T-helper 1 cell (primary cell): ENCODE measurements at regions not wholly inside any gene's neighbourhood (a gene's known extent, or its start where the extent isn't known, plus 50 kb on each side); places are given as distances from the start of the nearest gene placed in this dataset.
"Not testable (repeated sequence)": the region's sequence is repeated elsewhere in the genome, so short reads cannot be mapped to it uniquely, and the experiment has no call there.

ENCODE experiments used
- DNase-seq, 5 donors: peaks; one replicate each; pipeline ENCODE4 v3.0.0-alpha.2; 2012 to 2020

DNA sequence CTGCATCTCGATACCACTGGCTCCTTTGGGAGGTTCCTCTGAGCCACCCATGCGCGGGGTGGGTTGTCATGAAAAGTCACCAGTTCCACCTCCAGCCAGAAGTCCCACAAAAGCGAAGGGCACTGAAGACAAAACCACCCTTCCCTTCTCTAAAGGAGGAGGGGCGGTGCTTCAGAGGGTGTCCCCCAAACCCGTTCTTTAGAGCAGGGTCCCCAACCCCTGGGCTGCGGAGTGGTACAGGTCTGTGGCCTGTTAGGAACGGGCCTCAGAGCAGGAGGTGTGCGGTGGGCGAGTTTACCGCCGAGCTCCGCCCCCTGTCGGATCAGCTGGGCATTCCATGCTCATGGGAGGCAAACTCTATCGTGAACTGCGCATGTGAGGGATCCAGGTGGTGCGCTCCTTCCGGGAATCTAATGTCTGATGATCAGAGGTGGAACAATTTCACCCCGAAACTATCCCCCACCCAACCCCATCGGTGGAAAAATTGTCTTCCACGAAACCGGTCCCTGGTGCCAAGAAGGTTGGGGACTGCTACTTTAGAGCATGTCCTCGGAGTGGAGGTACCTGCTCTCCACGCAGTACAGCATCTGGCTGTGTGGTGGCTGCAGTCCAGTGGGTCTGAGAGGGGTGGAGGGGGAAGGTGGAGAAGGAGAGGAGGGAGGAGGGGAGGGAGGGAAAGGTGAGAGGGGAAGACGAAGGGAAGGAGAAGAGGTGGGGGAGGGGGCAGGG, 72.9 kb upstream of the SEPTIN5 start:
- DNase-seq, result no peak

- DNase-seq, result no peak
Measured at GRCh38 chr22:19641983-19642451, 72.3 kb upstream of the SEPTIN5 start.

GRCh38 chr22:19643448-19644313, 70.6 kb upstream of the SEPTIN5 start:
- DNase-seq, result no peak

- no peak for DNase-seq
Measured at GRCh38 chr22:19644314-19645223, 69.7 kb upstream of the SEPTIN5 start.

- DNase-seq, result no peak
Measured at GRCh38 chr22:19645391-19645790, 68.9 kb upstream of the SEPTIN5 start.

- no peak for DNase-seq
Measured at GRCh38 chr22:19645905-19646304, 68.4 kb upstream of the SEPTIN5 start.

DNA sequence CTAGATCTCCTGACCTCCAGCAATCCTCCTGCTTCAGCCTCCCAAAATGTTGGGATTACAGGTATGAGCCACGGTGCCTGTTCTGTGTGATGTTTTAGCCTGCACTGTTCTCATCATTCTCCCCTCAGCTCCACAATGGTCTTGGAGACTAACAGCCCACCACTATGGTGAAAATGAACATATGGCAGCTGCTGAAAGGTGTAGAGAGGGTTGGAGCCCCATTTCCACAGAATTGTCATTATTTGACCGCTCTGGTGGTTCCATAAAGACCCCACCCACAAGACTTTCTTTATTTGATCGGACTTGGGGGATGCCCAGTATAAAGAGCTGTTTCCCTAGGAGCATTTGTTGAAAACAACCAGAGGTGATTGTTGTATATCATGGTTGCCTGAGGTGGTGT, 67.9 kb upstream of the SEPTIN5 start:
- DNase-seq, result no peak

DNA sequence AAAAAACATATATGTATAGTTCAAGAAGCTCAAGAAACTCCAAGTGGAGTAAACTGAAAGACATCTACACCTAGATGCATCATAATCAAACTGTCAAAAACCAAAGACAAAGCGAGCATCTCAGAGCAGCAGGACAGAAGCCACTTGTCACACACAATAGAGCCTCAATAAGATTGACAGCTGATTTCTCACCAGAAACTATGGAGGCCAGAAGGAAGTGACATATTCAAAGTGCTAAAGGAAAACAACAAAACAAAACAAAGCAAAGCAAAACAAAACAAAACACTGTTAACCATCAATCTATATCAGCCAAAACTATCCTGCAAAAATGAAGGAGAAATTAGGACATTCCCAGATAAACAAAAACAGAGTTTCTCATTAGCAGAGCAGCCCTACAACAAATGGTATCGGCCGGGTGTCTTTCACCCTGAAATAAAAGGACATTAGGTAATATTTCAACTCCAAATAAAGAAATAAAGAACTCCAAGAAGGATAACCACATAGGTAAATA, 65.8 kb upstream of the SEPTIN5 start:
- no peak for DNase-seq

GRCh38 chr22:19652316-19652715, 62.0 kb upstream of the SEPTIN5 start:
- no peak for DNase-seq

- no peak for DNase-seq
Measured at GRCh38 chr22:19654338-19654987, 59.8 kb upstream of the SEPTIN5 start.

- DNase-seq, result no peak
Measured at GRCh38 chr22:19655399-19655798, 58.9 kb upstream of the SEPTIN5 start.

DNA sequence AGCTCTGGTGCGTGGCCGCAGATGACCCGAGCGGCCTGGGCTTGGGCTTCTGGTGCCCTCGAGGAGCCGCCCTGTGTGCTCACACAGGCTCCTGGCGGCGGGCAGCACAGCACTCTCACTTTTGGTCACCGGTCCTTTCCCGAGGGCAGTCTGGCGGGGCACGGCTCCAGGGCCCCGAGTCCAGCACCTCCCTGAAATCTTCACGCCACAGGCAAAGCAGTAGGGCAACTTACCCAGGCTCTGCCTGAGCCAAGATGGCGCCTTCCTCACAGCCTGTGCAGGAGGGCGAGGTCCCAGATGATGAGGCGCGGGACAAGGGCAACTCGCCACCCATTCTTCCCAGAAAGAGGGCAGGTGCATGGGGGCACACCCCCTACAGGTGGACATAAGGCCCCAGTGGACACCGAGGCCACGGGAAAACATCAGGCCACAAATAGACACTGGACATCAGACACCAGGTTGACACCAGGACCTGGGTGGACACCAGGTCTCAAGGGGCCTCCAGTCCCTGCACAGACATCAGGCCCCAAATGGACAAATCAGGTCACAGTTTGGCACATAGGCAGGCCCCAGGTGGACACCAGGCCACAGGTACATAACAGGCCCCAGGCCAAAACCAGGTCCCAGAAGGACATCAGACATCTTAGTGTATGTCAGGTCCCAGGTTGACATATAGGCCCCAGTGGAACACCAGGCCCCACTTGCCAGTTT, 57.6 kb upstream of the SEPTIN5 start:
- DNase-seq, result no peak

DNA sequence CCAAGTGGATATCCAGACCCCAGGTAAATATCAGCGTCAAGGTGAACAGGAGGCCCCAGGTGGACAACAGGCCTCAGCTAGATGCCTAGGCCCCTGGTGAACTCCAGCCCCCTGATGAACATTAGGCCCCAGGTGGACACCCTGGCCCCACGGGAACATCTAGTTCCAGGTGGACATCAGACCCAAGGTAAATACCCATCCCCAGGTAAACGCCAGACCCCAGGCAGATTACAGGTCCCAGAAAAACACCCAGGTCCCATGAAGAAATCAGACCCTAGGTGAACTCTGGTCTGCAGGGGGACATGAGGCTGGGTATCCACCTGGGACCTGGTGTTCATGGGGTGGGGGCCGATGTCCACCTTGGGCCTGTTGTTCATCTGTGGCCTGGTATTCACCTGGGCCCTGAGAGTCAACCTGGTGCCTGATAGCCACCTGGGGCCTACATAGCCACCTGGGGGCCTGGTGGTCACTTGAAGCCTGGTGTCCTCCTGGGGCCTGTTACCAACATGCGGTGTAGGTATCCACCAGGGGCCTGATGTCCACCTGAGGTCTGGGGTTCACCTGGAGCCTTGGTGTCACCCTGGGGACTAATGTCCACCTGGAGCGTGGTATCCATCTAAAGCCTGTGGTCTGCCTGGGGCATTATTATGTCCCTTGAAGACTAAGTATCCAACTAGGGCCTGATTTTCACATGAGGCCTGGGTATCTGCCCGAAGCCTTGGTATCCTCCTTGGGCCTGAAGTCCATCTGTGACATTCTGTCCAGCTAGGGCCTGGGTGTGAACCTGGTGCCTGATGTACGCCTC, 56.8 kb upstream of the SEPTIN5 start:
- no peak for DNase-seq

- DNase-seq, result no peak
Measured at GRCh38 chr22:19658057-19658966, 56.0 kb upstream of the SEPTIN5 start.

DNA sequence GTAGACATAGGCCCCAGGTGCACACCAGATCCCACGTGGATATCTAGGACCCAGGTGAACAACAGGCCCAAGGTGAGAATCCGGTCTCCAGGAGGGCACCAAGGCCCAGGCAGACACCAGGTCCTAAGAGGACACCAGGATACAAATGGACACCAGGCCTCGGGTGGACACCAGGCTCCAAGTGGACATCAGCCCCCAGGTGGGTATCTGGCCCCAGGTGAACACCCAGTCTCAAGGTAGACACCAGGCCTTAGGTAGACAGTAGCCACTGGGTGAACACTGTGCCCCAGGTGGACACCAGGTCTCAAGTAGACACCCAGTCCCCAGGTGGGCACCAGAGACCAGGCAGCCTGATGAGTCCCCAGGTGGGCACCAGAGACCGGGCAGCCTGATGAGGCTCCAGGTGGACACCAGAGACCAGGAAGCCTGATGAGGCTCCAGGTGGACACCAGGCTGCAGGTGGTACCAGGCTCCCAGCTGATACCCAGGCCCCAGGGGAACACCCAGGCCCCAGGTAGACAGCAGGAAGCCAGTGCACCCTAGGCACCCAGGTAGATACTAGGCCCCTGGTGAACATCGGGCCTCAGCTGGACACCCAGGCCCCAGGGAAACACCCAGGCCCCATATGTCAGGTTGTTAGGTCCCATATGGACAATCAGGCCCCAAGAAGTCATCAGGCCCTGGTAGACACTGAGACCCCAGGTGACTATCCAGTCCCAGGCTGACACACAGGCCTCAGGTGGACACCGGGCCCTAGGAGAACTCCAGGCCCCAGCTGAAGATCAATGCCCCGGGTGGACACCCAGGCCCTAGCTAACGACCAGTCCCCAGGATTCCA, 55.1 kb upstream of the SEPTIN5 start:
- DNase-seq, result no peak

GRCh38 chr22:19659805-19660345, 54.4 kb upstream of the SEPTIN5 start:
- DNase-seq, result no peak

DNA sequence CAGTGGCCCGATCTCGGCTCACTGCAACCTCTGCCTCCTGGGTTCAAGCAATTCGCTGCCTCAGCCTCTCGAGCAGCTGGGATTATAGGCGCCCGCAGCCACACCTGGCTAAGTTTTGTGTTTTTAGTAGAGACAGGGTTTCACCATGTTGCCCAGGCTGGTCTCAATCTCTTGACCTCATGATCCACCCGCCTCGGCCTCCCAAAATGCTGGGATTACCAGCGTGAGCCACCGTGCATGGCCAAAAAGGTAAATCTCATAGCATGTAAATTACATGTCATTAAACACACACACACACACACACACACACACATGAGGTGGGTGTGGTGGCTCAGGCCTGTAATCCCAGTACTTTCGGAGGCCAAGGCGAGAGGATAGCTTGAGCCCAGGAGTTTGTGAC, 53.7 kb upstream of the SEPTIN5 start:
- DNase-seq, result not testable (repeated sequence)

DNA sequence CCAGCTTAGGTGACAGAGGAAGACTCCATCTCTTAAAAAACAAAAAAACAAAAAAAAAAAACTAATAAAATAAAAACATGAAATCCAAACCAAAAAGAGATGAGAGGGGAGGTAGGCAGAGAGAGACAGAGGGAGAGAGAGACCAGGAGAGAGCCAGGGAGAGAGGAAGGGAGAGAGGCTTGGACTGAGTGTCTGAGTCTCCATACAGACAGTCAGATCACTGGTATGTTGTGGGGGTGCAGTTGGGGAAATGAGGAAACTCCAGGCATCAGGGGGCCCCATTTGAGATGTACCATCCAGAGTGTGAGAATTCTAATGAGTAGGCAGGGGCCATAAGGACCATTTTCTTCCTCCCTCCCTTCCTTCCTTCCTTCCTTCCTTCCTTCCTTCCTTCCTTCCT, 53.1 kb upstream of the SEPTIN5 start:
- no peak for DNase-seq
